Lower leg skin (tissue), 3 donors: ENCODE measurements at regions not wholly inside any gene's neighbourhood (a gene's known extent, or its start where the extent isn't known, plus 50 kb on each side); places are given as distances from the start of the nearest gene placed in this dataset.

Experiments used
- CTCF ChIP-seq, 3 donors: fragments of 450-650 bp; IDR thresholded peaks; one replicate each; pipeline ENCODE4 v1.5.1; 2016; ENCODE audit warnings: antibody characterized with exemption in 3 of 3, mild to moderate bottlenecking in 3 of 3, moderate library complexity in 2 of 3
- POLR2A ChIP-seq, 2 donors: fragments of 450-650 bp; IDR thresholded peaks; one replicate each; pipeline ENCODE4 v1.6.1; 2016 to 2017; ENCODE audit warnings: antibody characterized with exemption in 2 of 2, mild to moderate bottlenecking in 1 of 2, moderate library complexity in 1 of 2

GRCh38 chr5:106649031-106649430 lies 1021.7 kb downstream of the EFNA5 start:
- TF ChIP-seq CTCF (IDR thresholded peaks at IDR 0.05) = no peak
- no peak for TF ChIP-seq POLR2A (IDR thresholded peaks at IDR 0.05)
